Daoy (cell line): ENCODE measurements at regions not wholly inside any gene's neighbourhood (a gene's known extent, or its start where the extent isn't known, plus 50 kb on each side); places are given as distances from the start of the nearest gene placed in this dataset.

Source experiments
- DNase-seq: peaks from one replicate; pipeline ENCODE4 v3.0.0-alpha.2; 2015; ENCODE audit warnings: low read depth

- no peak for DNase-seq
Measured at GRCh38 chr4:129546531-129546930, 450.6 kb downstream of the C4orf33 start.

GRCh38 chr4:129550281-129550785 is 454.4 kb downstream of the C4orf33 start:
- no peak for DNase-seq

- DNase-seq, result no peak
Measured at GRCh38 chr4:129561280-129561679, 465.3 kb downstream of the C4orf33 start.

GRCh38 chr4:129561886-129562671 is 466.1 kb downstream of the C4orf33 start:
- DNase-seq, result no peak

GRCh38 chr4:129565214-129565613 is 469.3 kb downstream of the C4orf33 start:
- no peak for DNase-seq

GRCh38 chr4:129570326-129570725 is 474.4 kb downstream of the C4orf33 start:
- DNase-seq, result no peak

- no peak for DNase-seq
Measured at GRCh38 chr4:129578336-129578735, 482.4 kb downstream of the C4orf33 start.

- DNase-seq, result no peak
Measured at GRCh38 chr4:129581305-129581704, 485.4 kb downstream of the C4orf33 start.

GRCh38 chr4:129583868-129584267 is 487.9 kb downstream of the C4orf33 start:
- no peak for DNase-seq

- DNase-seq, result no peak
Measured at GRCh38 chr4:129598582-129598981, 502.6 kb downstream of the C4orf33 start.

GRCh38 chr4:129600898-129601297 is 504.9 kb downstream of the C4orf33 start:
- DNase-seq, result no peak

- DNase-seq, result no peak
Measured at GRCh38 chr4:129602447-129602846, 506.5 kb downstream of the C4orf33 start.

GRCh38 chr4:129603241-129603931 is 507.4 kb downstream of the C4orf33 start:
- DNase-seq, result no peak

GRCh38 chr4:129604632-129605255 is 508.8 kb downstream of the C4orf33 start:
- no peak for DNase-seq

GRCh38 chr4:129614611-129615010 is 518.7 kb downstream of the C4orf33 start:
- DNase-seq, result no peak

- no peak for DNase-seq
Measured at GRCh38 chr4:129622566-129622965, 526.6 kb downstream of the C4orf33 start.

GRCh38 chr4:129623233-129623875 is 527.4 kb downstream of the C4orf33 start:
- DNase-seq, result no peak

GRCh38 chr4:129641179-129641578 is 545.2 kb downstream of the C4orf33 start:
- no peak for DNase-seq

GRCh38 chr4:129645461-129645860 is 549.5 kb downstream of the C4orf33 start:
- no peak for DNase-seq

GRCh38 chr4:129668092-129668491 is 572.1 kb downstream of the C4orf33 start:
- no peak for DNase-seq

GRCh38 chr4:129672941-129673340 is 577.0 kb downstream of the C4orf33 start:
- DNase-seq, result no peak

GRCh38 chr4:129675036-129675435 is 579.1 kb downstream of the C4orf33 start:
- DNase-seq, result no peak
